H9 (cell line): ENCODE measurements at regions not wholly inside any gene's neighbourhood (a gene's known extent, or its start where the extent isn't known, plus 50 kb on each side); places are given as distances from the start of the nearest gene placed in this dataset.

ENCODE experiments used
- DNase-seq: peaks from one replicate; pipeline ENCODE4 v3.0.0-alpha.2; 2017
- H2AFZ ChIP-seq: one replicate; pipeline ENCODE4 v1.6.1; 2013; ENCODE audit warnings: mild to moderate bottlenecking, low read length, control low read depth, moderate library complexity
- H2AK5ac ChIP-seq: 2 replicates; pipeline ENCODE4 v1.6.1; 2013; ENCODE audit warnings: low read length, control low read depth, mixed read lengths; ENCODE audit not compliant: insufficient read length
- H2BK120ac ChIP-seq: one replicate; pipeline ENCODE4 v1.6.1; 2013; ENCODE audit warnings: low read depth, mild to moderate bottlenecking, low read length, control low read depth, inconsistent platforms; ENCODE audit not compliant: poor library complexity, severe bottlenecking
- H2BK12ac ChIP-seq: 2 replicates; pipeline ENCODE4 v1.6.1; 2013; ENCODE audit warnings: low read length, control low read depth, mixed read lengths, low read depth; ENCODE audit not compliant: insufficient read length
- H2BK15ac ChIP-seq: 2 replicates; pipeline ENCODE4 v1.6.1; 2013; ENCODE audit warnings: low read depth, low read length, control low read depth
- H2BK20ac ChIP-seq: one replicate; pipeline ENCODE4 v1.6.1; 2013; ENCODE audit warnings: low read depth, mild to moderate bottlenecking, low read length, control low read depth, inconsistent platforms; ENCODE audit not compliant: poor library complexity, severe bottlenecking
- H2BK5ac ChIP-seq: 2 replicates; pipeline ENCODE4 v1.6.1; 2013; ENCODE audit warnings: low read length, control low read depth, mixed read lengths; ENCODE audit not compliant: insufficient read length
- H3K14ac ChIP-seq: 2 replicates; pipeline ENCODE4 v1.6.1; 2013; ENCODE audit warnings: low read length, control low read depth; ENCODE audit not compliant: insufficient read depth
- H3K18ac ChIP-seq: 2 replicates; pipeline ENCODE4 v1.6.1; 2013; ENCODE audit warnings: low read depth, mild to moderate bottlenecking, mixed read lengths, low read length, control low read depth; ENCODE audit not compliant: insufficient read length
- H3K23ac ChIP-seq: 2 replicates; pipeline ENCODE4 v1.6.1; 2013; ENCODE audit warnings: low read length, control low read depth, mixed read lengths, low read depth; ENCODE audit not compliant: insufficient read length
- H3K23me2 ChIP-seq: 2 replicates; pipeline ENCODE4 v1.6.1; 2013; ENCODE audit warnings: low read depth, mild to moderate bottlenecking, mixed read lengths, low read length, control low read depth; ENCODE audit not compliant: insufficient read length, poor library complexity, severe bottlenecking
- H3K27ac ChIP-seq: 2 replicates; pipeline ENCODE4 v1.5.1; 2013; ENCODE audit warnings: low read length, control low read depth, mixed read lengths, low read depth; ENCODE audit not compliant: insufficient read length
- H3K27me3 ChIP-seq: 2 replicates; pipeline ENCODE4 v1.6.1; 2013; ENCODE audit warnings: low read length, control low read depth, inconsistent platforms; ENCODE audit not compliant: insufficient read depth
- H3K4ac ChIP-seq: 2 replicates; pipeline ENCODE4 v1.6.1; 2013; ENCODE audit warnings: low read depth, mild to moderate bottlenecking, control low read depth, inconsistent platforms, low read length, moderate library complexity
- H3K4me1 ChIP-seq: 2 replicates; pipeline ENCODE4 v1.6.1; 2013; ENCODE audit warnings: low read length, control low read depth, inconsistent platforms; ENCODE audit not compliant: insufficient read depth
- H3K4me2 ChIP-seq: 2 replicates; pipeline ENCODE4 v1.6.1; 2013; ENCODE audit warnings: low read length, control low read depth, mixed read lengths; ENCODE audit not compliant: insufficient read length, insufficient read depth
- H3K56ac ChIP-seq: 2 replicates; pipeline ENCODE4 v1.6.1; 2013; ENCODE audit warnings: low read depth, mild to moderate bottlenecking, mixed read lengths, low read length, control low read depth; ENCODE audit not compliant: insufficient read length
- H3K79me1 ChIP-seq: 2 replicates; pipeline ENCODE4 v1.6.1; 2013; ENCODE audit warnings: low read depth, mild to moderate bottlenecking, moderate library complexity, low read length, control low read depth, inconsistent platforms; ENCODE audit not compliant: insufficient read depth, poor library complexity, severe bottlenecking
- H3K79me2 ChIP-seq: 2 replicates; pipeline ENCODE4 v1.6.1; 2013; ENCODE audit warnings: low read length, control low read depth, inconsistent platforms; ENCODE audit not compliant: insufficient read depth
- H3K9ac ChIP-seq: 2 replicates; pipeline ENCODE4 v1.6.1; 2013; ENCODE audit warnings: low read length, control low read depth, mixed read lengths; ENCODE audit not compliant: insufficient read length; ENCODE audit errors: extremely low read depth
- H3K9me3 ChIP-seq: one replicate; pipeline ENCODE4 v1.6.1; 2013; ENCODE audit warnings: low read depth, low read length, inconsistent platforms; ENCODE audit not compliant: control insufficient read depth
- H3T11ph ChIP-seq: one replicate; pipeline ENCODE4 v1.6.1; 2013; ENCODE audit warnings: mild to moderate bottlenecking, low read length, control low read depth, inconsistent platforms
- H4K20me1 ChIP-seq: one replicate; pipeline ENCODE4 v1.6.1; 2013; ENCODE audit not compliant: control insufficient read depth, insufficient read length, insufficient read depth
- H4K5ac ChIP-seq: 2 replicates; pipeline ENCODE4 v1.6.1; 2013; ENCODE audit warnings: low read depth, mild to moderate bottlenecking, mixed read lengths, low read length, control low read depth; ENCODE audit not compliant: insufficient read length
- H4K8ac ChIP-seq: replicated peaks from 2 replicates; pipeline ENCODE4 v1.6.1; 2013; ENCODE audit warnings: low read length, control low read depth, mixed read lengths, low read depth; ENCODE audit not compliant: insufficient read length
- H4K91ac ChIP-seq: 2 replicates; pipeline ENCODE4 v1.6.1; 2013; ENCODE audit warnings: low read depth, mild to moderate bottlenecking, moderate library complexity, mixed read lengths, low read length, control low read depth; ENCODE audit not compliant: insufficient read length
- H3K27ac Mint-ChIP-seq, 3 experiments: 2 replicates in 2 of 3; 3 replicates in 1 of 3; pipeline ENCODE4 v1.8.0; 2020 to 2021; ENCODE audit warnings: mixed read lengths in 3 of 3, mild to moderate bottlenecking in 1 of 3, moderate library complexity in 1 of 3
- H3K27me3 Mint-ChIP-seq: 2 replicates; pipeline ENCODE4 v1.8.0; 2021; ENCODE audit warnings: low read depth, mild to moderate bottlenecking, moderate library complexity, mixed read lengths
- H3K36me3 Mint-ChIP-seq, 3 experiments: 2 replicates in 2 of 3; 3 replicates in 1 of 3; pipeline ENCODE4 v1.8.0; 2020 to 2021; ENCODE audit warnings: low read depth in 3 of 3, mixed read lengths in 3 of 3; ENCODE audit not compliant: insufficient read depth in 1 of 3
- H3K4me1 Mint-ChIP-seq, 2 experiments: 2 replicates each; pipeline ENCODE4 v1.8.0; 2020; ENCODE audit warnings: mixed read lengths in 2 of 2
- H3K4me3 Mint-ChIP-seq, 2 experiments: 2 replicates in 1 of 2; 3 replicates in 1 of 2; pipeline ENCODE4 v1.8.0; 2020 to 2021; ENCODE audit warnings: mild to moderate bottlenecking in 2 of 2, mixed read lengths in 2 of 2, moderate library complexity in 1 of 2
- H3K9me3 Mint-ChIP-seq, 2 experiments: 2 replicates in 1 of 2; 3 replicates in 1 of 2; pipeline ENCODE4 v1.8.0; 2020; ENCODE audit warnings: mild to moderate bottlenecking in 2 of 2, mixed read lengths in 2 of 2, moderate library complexity in 1 of 2
- CTCF ChIP-seq: fragments of 200-600 bp; sonication (generic); conservative IDR thresholded peaks from 3 replicates; pipeline ENCODE4 v1.8.0; 2021; ENCODE audit warnings: antibody characterized with exemption, mild to moderate bottlenecking
- WGBS: extraction: QIAGEN DNeasy Blood & Tissue Kit; methylation state at CpG from one replicate; pipeline ENCODE4 v1.1.7; 2013; ENCODE audit warnings: missing lambda C conversion rate, low lambda C conversion rate, mixed read lengths; ENCODE audit not compliant: insufficient read length; ENCODE audit errors: extremely low coverage; 5-methylcytosine and 5-hydroxymethylcytosine counted together

GRCh38 chr3:170757038-170757437 is 113.0 kb downstream of the RPL22L1 start:
- H3K9ac ChIP-seq: no peak overlapping the region
- H2BK20ac ChIP-seq: no peak overlapping the region
- H3K36me3 Mint-ChIP-seq: no peaks in the 10 kb centered on the region
- H2BK15ac ChIP-seq: no peak overlapping the region
- no peaks in the 10 kb centered on the region for H3K23me2 ChIP-seq
- DNase-seq: no peak
- H3K79me1 ChIP-seq: no peaks in the 10 kb centered on the region
- H3K23ac ChIP-seq: no peak overlapping the region
- no peak overlapping the region for H4K91ac ChIP-seq
- no peaks in the 10 kb centered on the region; the same call in 1 of the 2 replicates for H3K27me3 Mint-ChIP-seq
- no peak overlapping the region for H3K4me2 ChIP-seq
- H4K20me1 ChIP-seq: no peaks in the 10 kb centered on the region
- H3K79me2 ChIP-seq: no peaks in the 10 kb centered on the region
- H3K4me1 Mint-ChIP-seq: no peaks in the 10 kb centered on the region; a peak in 1 of 4 replicates
- no peak overlapping the region for H2AFZ ChIP-seq
- WGBS: no CpG with 5 or more reads among the region's 1 CpG
- TF ChIP-seq CTCF: no peak
- H3K56ac ChIP-seq: no peak overlapping the region
- H3K18ac ChIP-seq: no peak overlapping the region
- no peak overlapping the region for H2BK120ac ChIP-seq
- no peak overlapping the region for H2BK5ac ChIP-seq
- no peak overlapping the region for H2AK5ac ChIP-seq
- H4K8ac ChIP-seq: no peak overlapping the region
- no peak overlapping the region for H3K4ac ChIP-seq
- H3K14ac ChIP-seq: no peak overlapping the region
- no peaks in the 10 kb centered on the region for H3K9me3 Mint-ChIP-seq
- H3K4me3 Mint-ChIP-seq: no peak overlapping the region
- no peaks in the 10 kb centered on the region for H3K27me3 ChIP-seq
- H4K5ac ChIP-seq: no peak overlapping the region
- H3T11ph ChIP-seq: no peak overlapping the region
- H3K27ac Mint-ChIP-seq: no peak overlapping the region
- no peak overlapping the region for H2BK12ac ChIP-seq
- no peaks in the 10 kb centered on the region for H3K4me1 ChIP-seq
- H3K27ac ChIP-seq: no peak overlapping the region
- H3K9me3 ChIP-seq: no peaks in the 10 kb centered on the region
